SK-N-SH treated with all-trans-retinoic acid at 6 μM for 48 hours (cell line): ENCODE measurements at regions not wholly inside any gene's neighbourhood (a gene's known extent, or its start where the extent isn't known, plus 50 kb on each side); places are given as distances from the start of the nearest gene placed in this dataset.

Experiments
- ATAC-seq: fragments of 200-7000 bp; cut with Tn5 transposase; 3 replicates; pipeline ENCODE4 v1.9.1; 2020; ENCODE audit warnings: mild to moderate bottlenecking, moderate library complexity
- ARNTL ChIP-seq: fragments of 450-650 bp; formaldehyde crosslinking; IDR thresholded peaks from 2 replicates; pipeline ENCODE4 v1.5.0; 2020; ENCODE audit warnings: low read depth, mild to moderate bottlenecking, moderate library complexity, borderline replicate concordance
- BACH2 ChIP-seq: fragments of 250-450 bp; sonication (Bioruptor Pico); IDR thresholded peaks from 2 replicates; pipeline ENCODE4 v1.9.0; 2021; ENCODE audit warnings: mild to moderate bottlenecking, borderline replicate concordance
- CREB5 ChIP-seq: fragments of 250-450 bp; sonication (Bioruptor Pico); IDR thresholded peaks from 2 replicates; pipeline ENCODE4 v1.5.1; 2020; ENCODE audit warnings: low read depth, mild to moderate bottlenecking, moderate library complexity
- CSDC2 ChIP-seq: fragments of 250-450 bp; sonication (Bioruptor Pico); IDR thresholded peaks from 2 replicates; pipeline ENCODE4 v1.5.0; 2020; ENCODE audit warnings: mild to moderate bottlenecking, moderate library complexity
- CSRNP3 ChIP-seq: fragments of 250-450 bp; sonication (Bioruptor Pico); IDR thresholded peaks from 2 replicates; pipeline ENCODE4 v1.5.1; 2021; ENCODE audit warnings: mild to moderate bottlenecking, moderate library complexity
- ESRRG ChIP-seq: fragments of 250-450 bp; sonication (Bioruptor Pico); IDR thresholded peaks from 2 replicates; pipeline ENCODE4 v1.6.1; 2021; ENCODE audit warnings: mild to moderate bottlenecking
- GLIS3 ChIP-seq: fragments of 250-450 bp; sonication (Bioruptor Pico); IDR thresholded peaks from 2 replicates; pipeline ENCODE4 v1.5.0; 2020; ENCODE audit warnings: mild to moderate bottlenecking, moderate library complexity
- OSR1 ChIP-seq: fragments of 250-450 bp; sonication (Bioruptor Pico); IDR thresholded peaks from 2 replicates; pipeline ENCODE4 v1.8.0; 2022; ENCODE audit warnings: moderate library complexity, mild to moderate bottlenecking, inconsistent platforms
- PATZ1 ChIP-seq: fragments of 250-450 bp; sonication (Bioruptor Pico); IDR thresholded peaks from 2 replicates; pipeline ENCODE4 v1.8.0; 2020; ENCODE audit warnings: mild to moderate bottlenecking, moderate library complexity, borderline replicate concordance
- POU6F1 ChIP-seq: fragments of 250-450 bp; sonication (Bioruptor Pico); IDR thresholded peaks from 2 replicates; pipeline ENCODE4 v1.8.0; 2021; ENCODE audit warnings: low read depth, mild to moderate bottlenecking, moderate library complexity, borderline replicate concordance
- PPARA ChIP-seq: fragments of 250-450 bp; sonication (Bioruptor Pico); IDR thresholded peaks from 2 replicates; pipeline ENCODE4 v1.5.0; 2020; ENCODE audit warnings: mild to moderate bottlenecking, borderline replicate concordance
- RARB ChIP-seq: fragments of 250-450 bp; sonication (Bioruptor Pico); IDR thresholded peaks from 2 replicates; pipeline ENCODE4 v1.8.0; 2021; ENCODE audit warnings: mild to moderate bottlenecking, moderate library complexity
- SNAI2 ChIP-seq: fragments of 250-450 bp; sonication (Bioruptor Pico); IDR thresholded peaks from 2 replicates; pipeline ENCODE4 v1.5.0; 2020; ENCODE audit warnings: mild to moderate bottlenecking, moderate library complexity
- TCF4 ChIP-seq: fragments of 250-450 bp; sonication (Bioruptor Pico); IDR thresholded peaks from 2 replicates; pipeline ENCODE4 v1.8.0; 2021; ENCODE audit warnings: mild to moderate bottlenecking, moderate library complexity, borderline replicate concordance
- TOX ChIP-seq: fragments of 250-450 bp; sonication (Bioruptor Pico); IDR thresholded peaks from 2 replicates; pipeline ENCODE4 v1.8.0; 2021; ENCODE audit warnings: mild to moderate bottlenecking, moderate library complexity, borderline replicate concordance
- TSHZ2 ChIP-seq: fragments of 250-450 bp; sonication (Bioruptor Pico); IDR thresholded peaks from 2 replicates; pipeline ENCODE4 v1.5.0; 2020; ENCODE audit warnings: mild to moderate bottlenecking, moderate library complexity
- ZC3H10 ChIP-seq: fragments of 250-450 bp; sonication (Bioruptor Pico); IDR thresholded peaks from 2 replicates; pipeline ENCODE4 v1.5.1; 2021; ENCODE audit warnings: mild to moderate bottlenecking, moderate library complexity
- ZFP3 ChIP-seq: fragments of 250-450 bp; sonication (Bioruptor Pico); IDR thresholded peaks from 2 replicates; pipeline ENCODE4 v1.5.0; 2020; ENCODE audit warnings: mild to moderate bottlenecking, moderate library complexity
- ZFP30 ChIP-seq: fragments of 450-650 bp; formaldehyde crosslinking; IDR thresholded peaks from 2 replicates; pipeline ENCODE4 v1.5.0; 2022; ENCODE audit warnings: mild to moderate bottlenecking, moderate library complexity
- ZNF565 ChIP-seq: fragments of 450-650 bp; formaldehyde crosslinking; conservative IDR thresholded peaks from 2 replicates; pipeline ENCODE4 v1.5.0; 2020; ENCODE audit warnings: low read depth, mild to moderate bottlenecking, moderate library complexity
- ZNF70 ChIP-seq: fragments of 450-650 bp; formaldehyde crosslinking; IDR thresholded peaks from 2 replicates; pipeline ENCODE4 v1.5.0; 2020; ENCODE audit warnings: mild to moderate bottlenecking, moderate library complexity

- ATAC-seq: no peak
- TF ChIP-seq RARB: no peak
- no peak for TF ChIP-seq PPARA (CRISPR knock-in tag)
- TF ChIP-seq TCF4: no peak
- TF ChIP-seq ESRRG (CRISPR knock-in tag): no peak
- no peak for TF ChIP-seq ZNF565
- no peak for TF ChIP-seq TOX (CRISPR knock-in tag)
- no peak for TF ChIP-seq CREB5
- TF ChIP-seq ARNTL (CRISPR knock-in tag): no peak
- no peak for TF ChIP-seq OSR1 (CRISPR knock-in tag)
- TF ChIP-seq PATZ1 (CRISPR knock-in tag): no peak
- no peak for TF ChIP-seq ZFP30 (CRISPR knock-in tag)
- no peak for TF ChIP-seq ZC3H10 (CRISPR knock-in tag)
- TF ChIP-seq GLIS3 (CRISPR knock-in tag): no peak
- TF ChIP-seq CSRNP3 (CRISPR knock-in tag): no peak
- no peak for TF ChIP-seq ZFP3 (CRISPR knock-in tag)
- TF ChIP-seq ZNF70 (CRISPR knock-in tag): no peak
- no peak for TF ChIP-seq SNAI2 (CRISPR knock-in tag)
- no peak for TF ChIP-seq POU6F1 (CRISPR knock-in tag)
- TF ChIP-seq CSDC2 (CRISPR knock-in tag): no peak
- TF ChIP-seq, all 23 proteins: peak for 0
Measured at GRCh38 chr2:236692937-236693336, 123.3 kb downstream of the ACKR3 start.

- no peak for ATAC-seq
- TF ChIP-seq GLIS3 (CRISPR knock-in tag): no peak
- TF ChIP-seq TOX (CRISPR knock-in tag): no peak
Measured at GRCh38 chr2:236693531-236693930, 123.9 kb downstream of the ACKR3 start.

- TF ChIP-seq RARB (no peak), BACH2 (CRISPR knock-in tag) (no peak), CSRNP3 (CRISPR knock-in tag) (no peak), ARNTL (CRISPR knock-in tag) (no peak), TSHZ2 (CRISPR knock-in tag) (no peak), TOX (CRISPR knock-in tag) (no peak)
- TF ChIP-seq, all 23 proteins: peak for 0
- ATAC-seq: no peak
Measured at GRCh38 chr2:236694146-236694888, 124.7 kb downstream of the ACKR3 start.
